ENCODE measurements at regions not wholly inside any gene's neighbourhood (a gene's known extent, or its start where the extent isn't known, plus 50 kb on each side); places are given as distances from the start of the nearest gene placed in this dataset.

DNA sequence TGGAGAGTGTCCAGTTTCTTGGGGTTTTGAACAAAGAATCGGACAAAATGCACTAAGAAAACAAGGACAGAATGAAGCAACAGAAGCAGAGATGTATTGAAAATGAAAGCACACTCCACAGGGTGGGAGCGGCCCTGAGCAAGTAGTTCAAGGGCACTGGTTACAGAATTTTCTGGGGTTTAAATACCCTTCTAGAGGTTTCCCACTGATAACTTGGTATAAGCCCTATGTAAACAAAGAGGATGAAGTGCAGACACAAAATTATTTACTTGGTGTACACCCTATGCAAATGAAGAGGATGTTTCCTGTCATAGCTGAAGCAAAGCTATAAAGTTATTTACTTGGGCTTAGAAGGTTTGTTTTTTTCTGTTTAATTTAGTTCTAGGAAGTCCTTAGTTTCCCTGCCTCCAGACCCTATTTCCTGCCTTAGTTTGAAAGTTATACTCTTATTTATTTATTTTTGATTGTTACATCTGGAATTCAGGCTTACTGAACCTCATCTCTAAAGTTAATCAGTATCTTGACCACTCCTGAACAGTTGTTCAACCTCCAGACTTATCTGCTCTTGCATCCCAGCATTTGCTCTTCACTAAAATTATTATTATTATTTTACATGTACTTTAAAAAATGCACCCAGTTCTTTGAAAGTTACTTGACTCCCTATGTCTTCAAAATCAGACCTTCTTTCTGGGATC lies 193.5 kb downstream of the SPP2 start:
- TF ChIP-seq, protein P1, sequence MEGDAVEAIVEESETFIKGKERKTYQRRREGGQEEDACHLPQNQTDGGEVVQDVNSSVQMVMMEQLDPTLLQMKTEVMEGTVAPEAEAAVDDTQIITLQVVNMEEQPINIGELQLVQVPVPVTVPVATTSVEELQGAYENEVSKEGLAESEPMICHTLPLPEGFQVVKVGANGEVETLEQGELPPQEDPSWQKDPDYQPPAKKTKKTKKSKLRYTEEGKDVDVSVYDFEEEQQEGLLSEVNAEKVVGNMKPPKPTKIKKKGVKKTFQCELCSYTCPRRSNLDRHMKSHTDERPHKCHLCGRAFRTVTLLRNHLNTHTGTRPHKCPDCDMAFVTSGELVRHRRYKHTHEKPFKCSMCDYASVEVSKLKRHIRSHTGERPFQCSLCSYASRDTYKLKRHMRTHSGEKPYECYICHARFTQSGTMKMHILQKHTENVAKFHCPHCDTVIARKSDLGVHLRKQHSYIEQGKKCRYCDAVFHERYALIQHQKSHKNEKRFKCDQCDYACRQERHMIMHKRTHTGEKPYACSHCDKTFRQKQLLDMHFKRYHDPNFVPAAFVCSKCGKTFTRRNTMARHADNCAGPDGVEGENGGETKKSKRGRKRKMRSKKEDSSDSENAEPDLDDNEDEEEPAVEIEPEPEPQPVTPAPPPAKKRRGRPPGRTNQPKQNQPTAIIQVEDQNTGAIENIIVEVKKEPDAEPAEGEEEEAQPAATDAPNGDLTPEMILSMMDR (IDR thresholded peaks at IDR 0.05; ENCODE audit: insufficient read depth, low read length, poor library complexity, severe bottlenecking), result no peak
- no peaks in the 10 kb centered on the region for H3K36me3 ChIP-seq (ENCODE audit: control insufficient read depth, insufficient read depth, low read length)
- DNase-seq (ENCODE audit: extremely low read depth, insufficient read length), result no peak
- H3K27me3 ChIP-seq (replicated peaks; ENCODE audit: control insufficient read depth, insufficient read depth, low read length), result no peaks in the 10 kb centered on the region
- no peak overlapping the region for H3K4me3 ChIP-seq (replicated peaks; ENCODE audit: low read depth, low read length)

DNA sequence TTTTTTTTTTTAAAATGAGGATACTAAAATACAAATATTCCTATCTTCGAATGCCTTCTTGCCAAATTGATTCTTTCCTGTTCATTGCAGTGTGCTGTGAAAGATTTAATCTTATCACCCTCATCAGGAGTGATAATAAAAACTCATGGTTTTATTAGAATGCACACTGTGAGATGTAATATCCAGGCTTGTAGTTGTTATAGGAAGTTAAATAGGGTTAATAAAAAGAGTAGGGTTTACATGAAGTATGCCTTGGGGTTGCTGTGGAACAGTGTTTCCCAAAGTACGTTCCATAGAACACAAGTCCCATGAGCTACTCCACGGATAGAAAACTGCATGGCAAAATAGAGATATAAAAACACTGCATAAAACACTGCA lies 191.9 kb downstream of the SPP2 start:
- no peak overlapping the region for H3K4me3 ChIP-seq (replicated peaks; ENCODE audit: low read depth, low read length)
- TF ChIP-seq, protein P1 (IDR thresholded peaks at IDR 0.05; ENCODE audit: insufficient read depth, low read length, poor library complexity, severe bottlenecking), result no peak
- DNase-seq (ENCODE audit: extremely low read depth, insufficient read length), result no peak
- no peaks in the 10 kb centered on the region for H3K36me3 ChIP-seq (ENCODE audit: control insufficient read depth, insufficient read depth, low read length)
- H3K27me3 ChIP-seq (replicated peaks; ENCODE audit: control insufficient read depth, insufficient read depth, low read length), result no peaks in the 10 kb centered on the region

DNA sequence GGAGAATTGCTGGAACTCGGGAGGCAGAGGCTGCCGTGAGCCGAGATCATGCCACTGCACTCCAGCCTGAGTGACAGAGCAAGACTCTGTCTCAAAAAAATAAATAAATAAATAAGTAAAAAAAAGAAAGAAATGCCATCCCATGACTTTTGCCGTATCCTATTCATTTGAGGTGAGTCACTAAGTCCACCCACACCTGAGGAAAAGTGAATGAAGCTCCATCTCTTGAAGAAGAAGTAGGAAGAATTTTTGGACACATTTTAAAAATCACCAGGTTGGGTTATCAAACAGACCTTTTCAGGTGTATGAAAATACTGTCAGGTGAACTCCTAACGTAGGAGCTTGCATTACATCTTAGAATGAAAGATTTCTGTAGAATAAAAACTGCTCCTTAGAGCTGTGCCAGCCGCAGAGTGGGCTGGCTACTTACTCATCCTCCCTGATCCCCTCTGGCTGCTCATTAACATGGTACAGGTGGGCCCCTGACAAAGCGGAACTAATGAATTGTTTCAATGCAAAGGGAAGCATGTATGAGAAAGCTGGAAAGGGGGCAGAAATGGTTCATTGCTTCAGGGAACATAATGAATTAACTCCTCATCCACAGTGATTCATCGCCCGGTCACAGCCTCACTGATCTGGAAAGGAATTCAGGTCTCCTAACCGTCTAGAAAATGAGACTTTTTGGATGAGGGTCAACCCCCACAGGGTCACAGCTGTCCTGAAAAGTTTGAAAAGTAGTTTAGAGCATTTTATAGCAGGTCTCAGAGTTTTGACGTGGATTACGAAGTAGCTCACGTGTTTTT lies 191.4 kb downstream of the SPP2 start:
- Histone ChIP-seq H3K4me3 (replicated peaks; ENCODE audit: low read depth, low read length) (no peak overlapping the region), H3K27me3 (replicated peaks; ENCODE audit: control insufficient read depth, insufficient read depth, low read length) (no peaks in the 10 kb centered on the region), H3K36me3 (ENCODE audit: control insufficient read depth, insufficient read depth, low read length) (no peaks in the 10 kb centered on the region)
- TF ChIP-seq, protein P1 (IDR thresholded peaks at IDR 0.05; ENCODE audit: insufficient read depth, low read length, poor library complexity, severe bottlenecking), result no peak
- no peak for DNase-seq (ENCODE audit: extremely low read depth, insufficient read length)

DNA sequence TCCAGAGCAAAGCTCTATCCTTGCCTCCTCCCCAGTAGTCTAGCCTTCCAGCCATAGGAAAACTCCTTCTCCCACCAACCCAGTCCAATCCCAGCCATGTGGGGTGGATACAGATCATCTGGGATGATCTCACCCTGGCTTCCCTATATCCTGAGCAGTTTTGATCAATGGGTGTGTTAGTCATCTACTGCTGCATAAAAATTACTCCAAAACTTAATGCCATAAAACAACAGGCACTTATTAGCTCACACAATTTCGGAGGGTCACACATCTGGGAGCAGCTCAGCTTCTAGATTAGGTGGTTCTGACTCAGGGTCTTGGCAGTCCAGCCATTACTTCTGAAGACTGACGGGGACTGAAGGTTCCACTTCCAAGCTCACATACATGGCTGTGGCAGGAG lies 190.4 kb downstream of the SPP2 start:
- Histone ChIP-seq H3K27me3 (replicated peaks; ENCODE audit: control insufficient read depth, insufficient read depth, low read length) (no peaks in the 10 kb centered on the region; the same call in 1 of the 2 replicates), H3K36me3 (ENCODE audit: control insufficient read depth, insufficient read depth, low read length) (no peaks in the 10 kb centered on the region), H3K4me3 (replicated peaks; ENCODE audit: low read depth, low read length) (no peak overlapping the region)
- TF ChIP-seq, protein P1 (IDR thresholded peaks at IDR 0.05; ENCODE audit: insufficient read depth, low read length, poor library complexity, severe bottlenecking), result no peak
- no peak for DNase-seq (ENCODE audit: extremely low read depth, insufficient read length)

DNA sequence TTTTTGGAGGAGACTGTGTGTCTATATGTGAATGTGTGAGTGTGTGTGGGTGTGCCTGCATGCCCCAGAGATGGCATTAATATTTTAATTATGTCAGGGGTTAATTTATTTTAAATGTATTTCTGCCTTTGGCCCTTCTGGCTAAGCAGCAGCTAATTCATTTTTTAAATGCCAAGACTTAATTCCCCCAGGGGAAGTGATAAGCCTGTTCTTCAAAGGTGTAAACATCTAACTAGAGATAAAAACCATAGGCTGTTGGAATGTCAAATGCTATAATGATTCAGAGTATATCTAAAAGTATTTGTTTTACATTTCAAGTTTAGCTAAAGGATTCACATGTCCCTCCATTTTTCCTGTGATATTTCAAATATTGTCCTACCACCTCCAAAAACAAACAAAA lies 184.7 kb downstream of the SPP2 start:
- Histone ChIP-seq H3K36me3 (ENCODE audit: control insufficient read depth, insufficient read depth, low read length) (no peaks in the 10 kb centered on the region), H3K27me3 (replicated peaks; ENCODE audit: control insufficient read depth, insufficient read depth, low read length) (no peaks in the 10 kb centered on the region; the same call in 1 of the 2 replicates), H3K4me3 (replicated peaks; ENCODE audit: low read depth, low read length) (no peak overlapping the region)
- no peak for DNase-seq (ENCODE audit: extremely low read depth, insufficient read length)
- TF ChIP-seq, protein P1 (IDR thresholded peaks at IDR 0.05; ENCODE audit: insufficient read depth, low read length, poor library complexity, severe bottlenecking), result no peak
